Tibial nerve (tissue), 4 donors: ENCODE measurements at regions not wholly inside any gene's neighbourhood (a gene's known extent, or its start where the extent isn't known, plus 50 kb on each side); places are given as distances from the start of the nearest gene placed in this dataset.

Experiments used
- DNase-seq, 2 donors: peaks; one replicate each; pipeline ENCODE4 v3.0.0-alpha.2; 2019; ENCODE audit warnings: low spot score in 2 of 2
- H3K27ac ChIP-seq, 4 donors: fragments of 200-600 bp; sonication (generic) in 3 of 4; one replicate each; pipeline ENCODE4 v1.5.1; 2017 to 2019; ENCODE audit warnings: mild to moderate bottlenecking in 1 of 4
- H3K27me3 ChIP-seq, 2 donors: fragments of 200-600 bp; sonication (generic) in 1 of 2; one replicate each; pipeline versions ENCODE4 v1.5.1 to v1.6.0; 2017 to 2019
- H3K36me3 ChIP-seq, 3 donors: fragments of 200-600 bp; sonication (generic); one replicate each; pipeline ENCODE4 v1.5.1; 2018 to 2019
- H3K4me1 ChIP-seq, 4 donors: fragments of 200-600 bp; sonication (generic) in 3 of 4; one replicate each; pipeline ENCODE4 v1.5.1; 2017 to 2019
- H3K4me3 ChIP-seq, 4 donors: fragments of 200-600 bp; sonication (generic) in 3 of 4; one replicate each; pipeline ENCODE4 v1.5.1; 2017 to 2019; ENCODE audit warnings: mild to moderate bottlenecking in 1 of 4, moderate library complexity in 1 of 4
- H3K9me3 ChIP-seq, 4 donors: fragments of 200-600 bp; sonication (generic) in 3 of 4; one replicate each; pipeline ENCODE4 v1.5.1; 2017 to 2019
- CTCF ChIP-seq, 5 experiments: fragments of 200-600 bp in 3 of 5; fragments of 450-650 bp in 2 of 5; sonication (generic) in 3 of 5; IDR thresholded peaks; one replicate each; pipeline ENCODE4 v1.5.1; 2016 to 2019; ENCODE audit warnings: antibody characterized with exemption in 5 of 5, mild to moderate bottlenecking in 3 of 5, moderate library complexity in 2 of 5
- EP300 ChIP-seq, 2 donors: sonication (generic); formaldehyde crosslinking; IDR thresholded peaks; one replicate each; pipeline ENCODE4 v1.6.1; 2017; ENCODE audit warnings: antibody characterized with exemption in 2 of 2, mild to moderate bottlenecking in 1 of 2
- POLR2A ChIP-seq, 2 donors: fragments of 450-650 bp; IDR thresholded peaks; one replicate each; pipeline ENCODE4 v1.6.1; 2017; ENCODE audit warnings: antibody characterized with exemption in 2 of 2, mild to moderate bottlenecking in 2 of 2, moderate library complexity in 2 of 2
- WGBS, 2 donors: methylation state at CpG; one replicate each; pipeline ENCODE4 v1.1.5; 2018; 5-methylcytosine and 5-hydroxymethylcytosine counted together

- Histone ChIP-seq H3K4me1 (no peaks in the 10 kb centered on the region), H3K27ac (peak overlapping the region in 1 of 4 donors; percentile 8), H3K27me3 (no peaks in the 10 kb centered on the region), H3K36me3 (peaks cover 0 to under 1% (median 0%) of the 10 kb centered on the region in 3 donors), H3K4me3 (no peak overlapping the region), H3K9me3 (peaks cover 0 to 1% (median 0%) of the 10 kb centered on the region in 4 donors)
- 45 to 47% methylated on average over 3 of the region's 3 CpGs for WGBS, 2 donors
- no peak for DNase-seq
- TF ChIP-seq POLR2A (IDR thresholded peaks at IDR 0.05): no peak
- TF ChIP-seq CTCF (IDR thresholded peaks at IDR 0.05): no peak
Observed at GRCh38 chr21:28761674-28762356, 230.9 kb downstream of the LTN1 start.

DNA sequence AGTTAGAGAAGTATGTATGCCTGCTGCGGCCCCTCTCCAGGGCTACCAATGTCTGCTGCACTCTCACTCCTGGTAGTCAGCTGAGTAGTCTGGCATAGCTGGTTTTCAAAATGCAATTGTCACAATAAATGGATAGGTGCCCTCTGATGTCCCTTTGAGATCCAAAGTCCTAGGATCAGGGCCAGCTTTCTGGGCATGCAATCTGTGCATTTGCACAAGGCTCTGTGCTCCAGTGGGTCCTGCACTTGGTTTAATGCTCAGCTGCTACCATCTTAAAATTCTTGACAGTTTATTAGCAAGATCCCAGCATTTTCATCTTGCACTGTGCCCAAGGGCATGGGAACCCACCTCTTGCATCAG lies 233.8 kb downstream of the LTN1 start:
- no peaks in the 10 kb centered on the region for H3K9me3 ChIP-seq
- DNase-seq: no peak
- no peaks in the 10 kb centered on the region for H3K36me3 ChIP-seq
- no peaks in the 10 kb centered on the region for H3K27me3 ChIP-seq
- WGBS, 2 donors: 56 to 100% methylated on average over 1 of the region's 1 CpG
- TF ChIP-seq EP300 (IDR thresholded peaks at IDR 0.05) (no peak), POLR2A (IDR thresholded peaks at IDR 0.05) (no peak), CTCF (IDR thresholded peaks at IDR 0.05) (no peak)
- H3K27ac ChIP-seq: no peak overlapping the region
- no peak overlapping the region for H3K4me3 ChIP-seq
- H3K4me1 ChIP-seq: peaks cover 0 to 18% (median 10%) of the 10 kb centered on the region in 4 donors

DNA sequence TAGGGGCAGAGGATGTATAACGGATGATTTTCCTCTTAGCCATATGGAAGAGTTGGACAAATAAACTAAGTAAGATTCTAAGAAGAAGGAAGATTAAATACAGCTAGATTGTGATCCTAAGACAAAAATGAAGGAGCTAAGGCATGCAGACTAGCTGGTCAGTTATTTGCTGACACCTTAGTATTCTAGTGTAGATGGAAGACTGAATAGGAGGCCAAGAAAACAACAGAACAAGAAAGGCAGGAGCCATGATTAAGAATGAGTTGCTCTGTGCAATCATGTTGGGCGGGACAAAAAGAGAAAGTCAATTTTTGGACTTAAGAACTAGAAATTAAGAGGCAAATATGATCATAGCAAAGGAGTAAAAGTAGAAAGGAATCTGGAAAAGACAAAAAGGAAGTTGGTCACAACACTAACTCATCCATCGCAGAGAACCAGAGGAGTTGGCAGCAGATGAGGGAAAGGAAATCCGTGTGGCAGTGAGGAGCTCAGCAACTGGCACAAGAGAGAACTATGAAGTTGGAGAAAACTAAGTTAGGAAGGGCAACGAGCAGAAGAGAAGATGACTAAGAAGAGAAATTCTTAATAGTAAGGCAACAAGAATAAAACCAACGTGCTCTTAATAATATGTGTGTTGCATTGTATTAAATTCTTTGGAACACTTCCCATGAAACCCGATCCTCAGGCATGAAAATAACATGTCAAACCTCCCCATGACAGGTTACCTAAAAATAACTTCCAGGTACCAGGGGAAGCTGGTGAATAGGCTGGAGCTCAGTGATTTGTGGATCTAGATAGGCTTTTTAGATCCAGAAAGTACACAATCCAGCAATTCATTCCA lies 234.4 kb downstream of the LTN1 start:
- WGBS, 2 donors: 75 to 81% methylated on average over 7 of the region's 7 CpGs

GRCh38 chr21:28754862-28755261 lies 237.8 kb downstream of the LTN1 start:
- no peaks in the 10 kb centered on the region for H3K27me3 ChIP-seq
- no peak overlapping the region for H3K4me3 ChIP-seq
- TF ChIP-seq CTCF (IDR thresholded peaks at IDR 0.05) (no peak), POLR2A (IDR thresholded peaks at IDR 0.05) (no peak)
- DNase-seq: no peak
- WGBS, 2 donors: 49 to 52% methylated on average over 3 of the region's 3 CpGs
- H3K9me3 ChIP-seq: no peaks in the 10 kb centered on the region
- H3K4me1 ChIP-seq: peaks cover 0 to 22% (median 12%) of the 10 kb centered on the region in 4 donors
- no peaks in the 10 kb centered on the region for H3K36me3 ChIP-seq
- peak overlapping the region in 3 of 4 donors; percentile 11 to 78 (median 76) for H3K27ac ChIP-seq

More for the DNA sequence above, 234.4 kb downstream of the LTN1 start:
- H3K27ac ChIP-seq: no peak overlapping the region
- no peaks in the 10 kb centered on the region for H3K27me3 ChIP-seq
- no peak for TF ChIP-seq CTCF (IDR thresholded peaks at IDR 0.05)
- TF ChIP-seq EP300 (IDR thresholded peaks at IDR 0.05): no peak
- no peak for TF ChIP-seq POLR2A (IDR thresholded peaks at IDR 0.05)
- H3K9me3 ChIP-seq: no peaks in the 10 kb centered on the region
- no peaks in the 10 kb centered on the region for H3K36me3 ChIP-seq
- no peak for DNase-seq
- no peak overlapping the region for H3K4me3 ChIP-seq
- H3K4me1 ChIP-seq: peaks cover 0 to 22% (median 12%) of the 10 kb centered on the region in 4 donors

- TF ChIP-seq POLR2A (IDR thresholded peaks at IDR 0.05) (no peak), EP300 (IDR thresholded peaks at IDR 0.05) (no peak), CTCF (IDR thresholded peaks at IDR 0.05) (no peak)
- no peaks in the 10 kb centered on the region for H3K36me3 ChIP-seq
- no peak for DNase-seq
- peak overlapping the region in 3 of 4 donors; percentile 23 to 78 (median 76) for H3K27ac ChIP-seq
- no peaks in the 10 kb centered on the region for H3K27me3 ChIP-seq
- WGBS, 2 donors: 26 to 27% methylated on average over 9 of the region's 9 CpGs
- no peak overlapping the region for H3K4me3 ChIP-seq
- no peaks in the 10 kb centered on the region for H3K9me3 ChIP-seq
- H3K4me1 ChIP-seq: peaks cover 0 to 22% (median 12%) of the 10 kb centered on the region in 4 donors
Observed at GRCh38 chr21:28754127-28754611, 238.5 kb downstream of the LTN1 start.
